COR-L47 (cell line): ENCODE measurements at regions not wholly inside any gene's neighbourhood (a gene's known extent, or its start where the extent isn't known, plus 50 kb on each side); places are given as distances from the start of the nearest gene placed in this dataset.
"Not testable (repeated sequence)": the region's sequence is repeated elsewhere in the genome, so short reads cannot be mapped to it uniquely, and the experiment has no call there.

Experiments
- DNase-seq: peaks from one replicate; lab custom pipeline; 2025; lab: John Stamatoyannopoulos, UW

- DNase-seq = not testable (repeated sequence)
Measured at GRCh38 chr17:54361073-54361472, 538.3 kb downstream of the KIF2B start.

GRCh38 chr17:54368906-54369305 is 531.7 kb upstream of the TOM1L1 start:
- DNase-seq = no peak

GRCh38 chr17:54372069-54372749 is 528.4 kb upstream of the TOM1L1 start:
- no peak for DNase-seq

- no peak for DNase-seq
Measured at GRCh38 chr17:54373970-54374369, 526.7 kb upstream of the TOM1L1 start.

GRCh38 chr17:54376409-54376808 is 524.2 kb upstream of the TOM1L1 start:
- not testable (repeated sequence) for DNase-seq

- no peak for DNase-seq
Measured at GRCh38 chr17:54381482-54381881, 519.2 kb upstream of the TOM1L1 start.

GRCh38 chr17:54404259-54404658 is 496.4 kb upstream of the TOM1L1 start:
- no peak for DNase-seq

- DNase-seq = no peak
Measured at GRCh38 chr17:54405826-54406225, 494.8 kb upstream of the TOM1L1 start.

- DNase-seq = no peak
Measured at GRCh38 chr17:54408731-54409130, 491.9 kb upstream of the TOM1L1 start.

GRCh38 chr17:54418467-54418866 is 482.2 kb upstream of the TOM1L1 start:
- no peak for DNase-seq

- no peak for DNase-seq
Measured at GRCh38 chr17:54425671-54426070, 475.0 kb upstream of the TOM1L1 start.

- peak; percentile 1 for DNase-seq
Measured at GRCh38 chr17:54426296-54426886, 474.3 kb upstream of the TOM1L1 start.

- no peak for DNase-seq
Measured at GRCh38 chr17:54435966-54436365, 464.7 kb upstream of the TOM1L1 start.

GRCh38 chr17:54439816-54440215 is 460.8 kb upstream of the TOM1L1 start:
- no peak for DNase-seq

GRCh38 chr17:54451051-54451450 is 449.6 kb upstream of the TOM1L1 start:
- no peak for DNase-seq

GRCh38 chr17:54452666-54453348 is 447.8 kb upstream of the TOM1L1 start:
- no peak for DNase-seq

- DNase-seq = no peak
Measured at GRCh38 chr17:54455251-54455868, 445.3 kb upstream of the TOM1L1 start.

- DNase-seq = not testable (repeated sequence)
Measured at GRCh38 chr17:54465443-54465842, 435.2 kb upstream of the TOM1L1 start.

- no peak for DNase-seq
Measured at GRCh38 chr17:54466875-54467274, 433.8 kb upstream of the TOM1L1 start.

- no peak for DNase-seq
Measured at GRCh38 chr17:54482843-54483242, 417.8 kb upstream of the TOM1L1 start.

- DNase-seq = no peak
Measured at GRCh38 chr17:54493691-54494090, 407.0 kb upstream of the TOM1L1 start.

GRCh38 chr17:54494721-54495715 is 405.6 kb upstream of the TOM1L1 start:
- peak; percentile 0 for DNase-seq
